Panc1 (cell line): ENCODE measurements at regions not wholly inside any gene's neighbourhood (a gene's known extent, or its start where the extent isn't known, plus 50 kb on each side); places are given as distances from the start of the nearest gene placed in this dataset.

Experiments
- ATAC-seq: fragments of 200-7000 bp; cut with Tn5 transposase; 2 replicates; pipeline ENCODE4 v1.9.1; 2020; ENCODE audit warnings: mild to moderate bottlenecking, moderate library complexity
- BruUV-seq: library from RNA; stranded (reverse); fragments of 400-500 nt; replicated peaks from 2 replicates; lab custom pipeline; 2021; lab: Mats Ljungman, UMichigan
- CTCF ChIA-PET: fragments of 300-600 bp; sonication (Branson Sonifier 250); formaldehyde crosslinking; loops from one replicate; lab custom pipeline; 2022; ENCODE audit warnings: antibody characterized with exemption; lab: Charles Lee
- POLR2A ChIA-PET: fragments of 300-600 bp; sonication (Branson Sonifier 250); formaldehyde crosslinking; loops from one replicate; lab custom pipeline; 2022; ENCODE audit warnings: antibody characterized with exemption; lab: Charles Lee
- DNase-seq: peaks from one replicate; pipeline ENCODE4 v3.0.0-alpha.2; 2010; ENCODE audit warnings: low read depth, low spot score
- H3K27ac ChIP-seq: 2 replicates; pipeline ENCODE4 v1.5.1; 2011; ENCODE audit warnings: mild to moderate bottlenecking, low read length, inconsistent platforms
- H3K27me3 ChIP-seq: fragments of 200-500 bp; sonication (Bioruptor generic); 2 replicates; pipeline ENCODE4 v1.6.0; 2014; ENCODE audit warnings: low read length, inconsistent platforms; ENCODE audit not compliant: control insufficient read depth, insufficient read depth
- H3K36me3 ChIP-seq: fragments of 200-500 bp; sonication (Bioruptor generic); 2 replicates; pipeline ENCODE4 v1.5.1; 2014; ENCODE audit warnings: inconsistent platforms, mild to moderate bottlenecking, low read length, moderate library complexity; ENCODE audit not compliant: control insufficient read depth, insufficient read depth
- H3K4me1 ChIP-seq: 2 replicates; pipeline ENCODE4 v1.5.1; 2011; ENCODE audit warnings: inconsistent platforms, mild to moderate bottlenecking, low read length, moderate library complexity; ENCODE audit not compliant: control insufficient read depth, insufficient read depth
- H3K4me3 ChIP-seq, 2 experiments: 2 replicates each; pipeline ENCODE4 v1.5.1; 2011 to 2012; ENCODE audit warnings: low read depth in 2 of 2, low read length in 2 of 2, mild to moderate bottlenecking in 2 of 2, inconsistent platforms in 1 of 2, moderate library complexity in 1 of 2
- H3K9me3 ChIP-seq: fragments of 200-500 bp; sonication (Bioruptor generic); 2 replicates; pipeline ENCODE4 v1.5.1; 2014; ENCODE audit warnings: low read depth, mild to moderate bottlenecking, inconsistent platforms, low read length, moderate library complexity; ENCODE audit not compliant: control insufficient read depth, insufficient read depth
- POLR2AphosphoS5 ChIP-seq: IDR thresholded peaks from 2 replicates; pipeline ENCODE4 v1.6.1; 2012; ENCODE audit warnings: mild to moderate bottlenecking, low read depth, low read length, moderate library complexity
- SIN3A ChIP-seq: IDR thresholded peaks from 2 replicates; pipeline ENCODE4 v1.6.1; 2012; ENCODE audit warnings: low read depth, mild to moderate bottlenecking, low read length, moderate library complexity, borderline replicate concordance; ENCODE audit not compliant: insufficient read depth
- TCF7L2 ChIP-seq: IDR thresholded peaks from 2 replicates; pipeline ENCODE4 v1.6.1; 2011; ENCODE audit warnings: mild to moderate bottlenecking, low read depth, low read length, inconsistent platforms
- in situ Hi-C: cut with HindIII; loops from 2 replicates; pipeline ENCODE4 v1.10.0; 2016; ENCODE audit warnings: low sequenced_read_pairs, low pct_unique_long_range_greater_than_20kb
- intact Hi-C: fragments of 100-400 bp; cut with micrococcal nuclease; formaldehyde crosslinking; loops from one replicate; pipeline ENCODE4 v1.10.0; 2022; ENCODE audit not compliant: unreplicated experiment
- TF ChIP-seq, protein P1 (sequence below), 2 experiments: IDR thresholded peaks; 2 replicates each; pipeline ENCODE4 v1.6.1; 2011 to 2012; ENCODE audit warnings: low read depth in 2 of 2, control low read depth in 1 of 2, low read length in 1 of 2, mild to moderate bottlenecking in 1 of 2, moderate library complexity in 1 of 2; ENCODE audit not compliant: insufficient read depth in 1 of 2
- TF ChIP-seq, protein P2 (sequence below): fragments of 450-650 bp; IDR thresholded peaks from 2 replicates; pipeline ENCODE4 v1.5.1; 2017; ENCODE audit warnings: mild to moderate bottlenecking

DNA sequence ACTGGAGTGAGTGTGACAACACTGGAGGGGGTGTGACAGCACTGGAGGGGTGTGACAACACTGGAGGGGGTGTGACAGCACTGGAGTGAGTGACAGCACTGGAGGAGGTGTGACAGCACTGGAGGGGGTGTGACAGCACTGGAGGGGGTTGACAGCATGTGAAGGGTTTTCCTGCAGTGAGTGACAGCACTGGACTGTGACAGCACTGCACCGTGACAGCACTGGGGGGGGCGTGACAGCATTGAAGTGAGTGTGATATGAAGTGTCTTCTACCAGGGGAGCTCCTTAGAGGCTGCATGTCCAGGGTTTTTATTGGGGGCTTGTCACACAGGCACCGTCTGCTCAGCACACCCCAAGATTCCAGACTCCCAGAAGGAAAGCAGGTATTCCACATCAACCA lies 274.8 kb downstream of the TEX29 start:
- intact Hi-C loops = no loop called here
- TF ChIP-seq TCF7L2 (no peak), POLR2AphosphoS5 (no peak), SIN3A (no peak)
- TF ChIP-seq, protein P1, sequence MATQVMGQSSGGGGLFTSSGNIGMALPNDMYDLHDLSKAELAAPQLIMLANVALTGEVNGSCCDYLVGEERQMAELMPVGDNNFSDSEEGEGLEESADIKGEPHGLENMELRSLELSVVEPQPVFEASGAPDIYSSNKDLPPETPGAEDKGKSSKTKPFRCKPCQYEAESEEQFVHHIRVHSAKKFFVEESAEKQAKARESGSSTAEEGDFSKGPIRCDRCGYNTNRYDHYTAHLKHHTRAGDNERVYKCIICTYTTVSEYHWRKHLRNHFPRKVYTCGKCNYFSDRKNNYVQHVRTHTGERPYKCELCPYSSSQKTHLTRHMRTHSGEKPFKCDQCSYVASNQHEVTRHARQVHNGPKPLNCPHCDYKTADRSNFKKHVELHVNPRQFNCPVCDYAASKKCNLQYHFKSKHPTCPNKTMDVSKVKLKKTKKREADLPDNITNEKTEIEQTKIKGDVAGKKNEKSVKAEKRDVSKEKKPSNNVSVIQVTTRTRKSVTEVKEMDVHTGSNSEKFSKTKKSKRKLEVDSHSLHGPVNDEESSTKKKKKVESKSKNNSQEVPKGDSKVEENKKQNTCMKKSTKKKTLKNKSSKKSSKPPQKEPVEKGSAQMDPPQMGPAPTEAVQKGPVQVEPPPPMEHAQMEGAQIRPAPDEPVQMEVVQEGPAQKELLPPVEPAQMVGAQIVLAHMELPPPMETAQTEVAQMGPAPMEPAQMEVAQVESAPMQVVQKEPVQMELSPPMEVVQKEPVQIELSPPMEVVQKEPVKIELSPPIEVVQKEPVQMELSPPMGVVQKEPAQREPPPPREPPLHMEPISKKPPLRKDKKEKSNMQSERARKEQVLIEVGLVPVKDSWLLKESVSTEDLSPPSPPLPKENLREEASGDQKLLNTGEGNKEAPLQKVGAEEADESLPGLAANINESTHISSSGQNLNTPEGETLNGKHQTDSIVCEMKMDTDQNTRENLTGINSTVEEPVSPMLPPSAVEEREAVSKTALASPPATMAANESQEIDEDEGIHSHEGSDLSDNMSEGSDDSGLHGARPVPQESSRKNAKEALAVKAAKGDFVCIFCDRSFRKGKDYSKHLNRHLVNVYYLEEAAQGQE (IDR thresholded peaks at IDR 0.05; ENCODE audit: insufficient read depth in 1 of 2, low read depth in 2 of 2, low read length in 1 of 2) = no peak
- TF ChIP-seq, protein P2, sequence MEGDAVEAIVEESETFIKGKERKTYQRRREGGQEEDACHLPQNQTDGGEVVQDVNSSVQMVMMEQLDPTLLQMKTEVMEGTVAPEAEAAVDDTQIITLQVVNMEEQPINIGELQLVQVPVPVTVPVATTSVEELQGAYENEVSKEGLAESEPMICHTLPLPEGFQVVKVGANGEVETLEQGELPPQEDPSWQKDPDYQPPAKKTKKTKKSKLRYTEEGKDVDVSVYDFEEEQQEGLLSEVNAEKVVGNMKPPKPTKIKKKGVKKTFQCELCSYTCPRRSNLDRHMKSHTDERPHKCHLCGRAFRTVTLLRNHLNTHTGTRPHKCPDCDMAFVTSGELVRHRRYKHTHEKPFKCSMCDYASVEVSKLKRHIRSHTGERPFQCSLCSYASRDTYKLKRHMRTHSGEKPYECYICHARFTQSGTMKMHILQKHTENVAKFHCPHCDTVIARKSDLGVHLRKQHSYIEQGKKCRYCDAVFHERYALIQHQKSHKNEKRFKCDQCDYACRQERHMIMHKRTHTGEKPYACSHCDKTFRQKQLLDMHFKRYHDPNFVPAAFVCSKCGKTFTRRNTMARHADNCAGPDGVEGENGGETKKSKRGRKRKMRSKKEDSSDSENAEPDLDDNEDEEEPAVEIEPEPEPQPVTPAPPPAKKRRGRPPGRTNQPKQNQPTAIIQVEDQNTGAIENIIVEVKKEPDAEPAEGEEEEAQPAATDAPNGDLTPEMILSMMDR = no peak
- no peaks in the 10 kb centered on the region for H3K4me1 ChIP-seq
- H3K36me3 ChIP-seq = no peaks in the 10 kb centered on the region
- no peak overlapping the region for H3K27ac ChIP-seq
- no peaks in the 10 kb centered on the region for H3K9me3 ChIP-seq
- DNase-seq (no peak), ATAC-seq (no peak)
- H3K4me3 ChIP-seq = no peak overlapping the region
- in situ Hi-C loops = no loop called here
- POLR2A ChIA-PET = no interaction called here
- H3K27me3 ChIP-seq = no peaks in the 10 kb centered on the region
- CTCF ChIA-PET = no interaction called here
- BruUV-seq = no TSS peak

DNA sequence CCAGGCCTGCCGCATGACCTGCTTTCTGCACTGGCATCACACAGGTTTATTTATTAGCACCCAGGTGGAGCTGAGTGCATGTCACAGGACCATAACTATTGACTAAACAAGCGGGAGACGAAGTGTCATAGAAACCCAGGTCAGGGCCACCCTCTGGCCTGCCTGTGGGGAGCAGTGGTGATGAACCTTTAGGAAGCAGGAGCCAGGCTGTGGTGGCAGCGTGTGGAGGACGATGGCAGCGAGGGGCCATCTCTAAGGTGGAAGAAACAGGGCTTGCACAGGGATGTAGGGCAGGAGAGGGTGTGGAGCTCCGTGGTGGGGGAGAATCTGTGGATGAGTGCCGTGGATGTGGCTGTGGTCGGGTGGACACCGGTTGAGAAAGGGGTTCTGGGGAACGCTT lies 275.3 kb downstream of the TEX29 start:
- BruUV-seq = no TSS peak
- POLR2A ChIA-PET = no interaction called here
- Histone ChIP-seq H3K36me3 (no peaks in the 10 kb centered on the region), H3K27ac (no peak overlapping the region), H3K27me3 (no peaks in the 10 kb centered on the region), H3K4me1 (no peaks in the 10 kb centered on the region), H3K9me3 (no peaks in the 10 kb centered on the region), H3K4me3 (no peak overlapping the region)
- DNase-seq (no peak), ATAC-seq (no peak)
- in situ Hi-C loops = no loop called here
- CTCF ChIA-PET = no interaction called here
- intact Hi-C loops = no loop called here
- TF ChIP-seq, protein P1 (IDR thresholded peaks at IDR 0.05; ENCODE audit: insufficient read depth in 1 of 2, low read depth in 2 of 2, low read length in 1 of 2) = no peak
- TF ChIP-seq, protein P2 = no peak
- TF ChIP-seq SIN3A = no peak
- TF ChIP-seq TCF7L2 = no peak
- no peak for TF ChIP-seq POLR2AphosphoS5
